DMS153 (cell line): ENCODE measurements at regions not wholly inside any gene's neighbourhood (a gene's known extent, or its start where the extent isn't known, plus 50 kb on each side); places are given as distances from the start of the nearest gene placed in this dataset.

Source experiments
- DNase-seq: peaks from one replicate; lab custom pipeline; 2025; lab: John Stamatoyannopoulos, UW

- DNase-seq, result no peak
Measured at GRCh38 chr16:86868070-86868469, 289.7 kb downstream of the FOXL1 start.

DNA sequence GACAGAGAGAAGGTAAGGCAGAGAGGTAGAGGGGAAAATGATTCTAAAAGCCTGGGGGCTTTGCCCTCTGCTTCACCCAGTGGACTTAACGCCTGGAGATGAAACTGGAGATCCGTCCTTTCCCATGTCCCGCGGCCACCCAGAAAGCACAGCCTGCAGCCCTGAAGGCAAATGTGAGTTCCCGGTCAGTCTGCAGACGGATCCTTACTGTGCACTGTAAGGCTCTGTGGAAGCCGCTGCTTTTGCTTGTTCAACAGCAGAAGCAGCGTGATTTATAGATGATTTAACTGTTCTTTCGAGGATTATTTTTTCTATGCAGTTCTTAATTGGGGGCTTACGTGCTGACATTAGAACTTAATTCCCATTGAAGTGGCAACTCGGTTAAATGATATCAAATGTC, 290.4 kb downstream of the FOXL1 start:
- DNase-seq, result no peak

- no peak for DNase-seq
Measured at GRCh38 chr16:86869288-86870022, 291.1 kb downstream of the FOXL1 start.

GRCh38 chr16:86870380-86870779, 292.0 kb downstream of the FOXL1 start:
- DNase-seq, result no peak

GRCh38 chr16:86872131-86872530, 293.8 kb downstream of the FOXL1 start:
- DNase-seq, result no peak

GRCh38 chr16:86872833-86873232, 294.5 kb downstream of the FOXL1 start:
- no peak for DNase-seq

DNA sequence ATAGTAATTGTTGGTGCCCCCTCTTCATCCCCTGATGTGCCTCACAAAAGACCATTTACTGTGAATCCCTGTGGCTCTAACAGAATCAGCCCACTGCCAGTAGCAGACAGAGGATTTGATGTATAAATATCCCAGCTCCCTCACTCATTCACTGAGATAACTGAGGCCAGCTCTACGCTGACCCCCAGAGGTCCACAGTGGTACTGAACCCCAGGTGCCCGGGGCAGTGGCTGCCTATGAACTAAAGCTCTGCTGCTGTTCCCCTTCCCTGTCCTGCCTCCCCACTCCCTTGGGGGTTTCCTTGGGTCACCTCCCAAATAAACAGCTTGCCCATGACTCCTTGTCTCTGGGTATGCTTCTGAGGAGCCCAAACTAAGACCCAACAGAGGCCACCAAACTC, 295.8 kb downstream of the FOXL1 start:
- DNase-seq, result no peak

- no peak for DNase-seq
Measured at GRCh38 chr16:86876499-86876898, 298.1 kb downstream of the FOXL1 start.

GRCh38 chr16:86877108-86877507, 298.8 kb downstream of the FOXL1 start:
- DNase-seq, result no peak

DNA sequence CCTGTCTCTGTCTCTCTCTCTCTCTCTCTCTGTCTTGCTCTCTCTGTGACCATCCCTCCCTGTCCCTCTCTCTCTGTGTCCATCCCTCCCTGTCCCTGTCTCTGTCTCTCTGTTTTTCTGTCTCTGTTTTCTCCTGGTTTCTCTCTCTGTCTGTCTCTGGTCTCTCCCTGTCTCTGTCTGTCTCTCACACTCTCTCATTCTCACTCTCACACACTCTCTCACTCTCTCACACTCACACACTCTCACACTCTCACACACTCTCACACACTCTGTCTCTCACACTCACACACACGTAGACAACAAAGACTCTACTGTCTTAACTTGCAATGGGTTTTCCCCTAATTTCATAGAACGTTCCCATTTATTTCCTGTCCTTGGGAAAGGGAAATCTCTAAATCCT, 299.5 kb downstream of the FOXL1 start:
- no peak for DNase-seq

- DNase-seq, result no peak
Measured at GRCh38 chr16:86878236-86879080, 300.1 kb downstream of the FOXL1 start.

DNA sequence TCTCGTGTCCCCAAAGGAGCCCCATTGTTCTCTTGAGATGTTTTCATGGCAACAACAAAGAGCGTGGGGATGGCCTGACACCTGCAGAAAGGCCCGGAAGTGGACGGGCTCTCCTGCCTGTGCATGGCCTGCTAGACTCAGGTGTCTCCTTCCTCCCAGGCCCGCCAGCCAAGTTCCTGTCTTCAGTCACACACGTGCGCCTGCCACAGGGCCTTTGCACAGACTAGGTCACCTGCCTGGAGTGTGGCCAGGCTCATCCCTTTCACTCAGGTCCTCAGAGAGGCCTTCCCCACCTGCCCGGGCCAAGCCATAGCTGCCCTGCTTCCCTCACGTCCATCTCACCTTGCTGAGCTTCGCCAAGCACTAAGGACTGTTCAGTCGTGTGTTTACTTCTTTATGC, 300.9 kb downstream of the FOXL1 start:
- DNase-seq, result no peak

DNA sequence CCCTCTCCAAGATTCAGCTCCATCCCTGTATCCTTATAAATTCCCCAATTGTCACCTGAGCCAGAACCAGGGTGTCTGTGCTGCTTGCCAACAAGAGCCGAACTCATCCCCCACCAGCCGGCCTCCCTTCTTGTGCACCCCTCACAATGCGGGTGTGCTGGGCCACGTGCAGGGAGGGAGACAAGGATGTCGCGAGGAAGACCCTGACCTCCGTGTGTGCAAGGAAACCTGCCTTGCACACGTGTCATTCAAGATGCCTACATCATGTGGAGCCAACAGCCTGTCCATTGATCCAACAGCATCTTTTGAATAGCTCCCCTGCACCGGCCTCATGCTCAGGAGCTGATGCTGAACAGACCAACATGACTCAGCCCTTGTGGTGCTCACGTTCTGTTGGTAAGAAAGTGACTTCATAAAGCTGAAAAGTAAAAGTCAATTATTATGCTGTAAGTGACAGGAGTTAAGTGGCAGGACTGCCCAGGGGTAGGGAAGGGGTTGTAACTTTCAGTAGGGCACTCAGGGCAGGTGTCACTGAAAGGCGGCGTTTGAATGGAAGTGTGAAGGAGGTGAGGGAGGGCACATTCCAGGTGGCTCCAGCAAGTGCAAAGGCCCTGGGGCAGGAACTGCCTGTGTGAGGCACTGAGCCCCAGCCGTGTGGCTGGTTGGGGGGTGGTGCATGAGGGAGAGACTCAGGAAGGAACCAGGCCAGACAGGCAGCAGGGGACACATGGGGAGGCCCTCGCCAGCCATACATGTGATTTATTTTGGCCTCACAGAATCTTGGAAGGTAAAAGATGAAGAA, 302.2 kb downstream of the FOXL1 start:
- no peak for DNase-seq

DNA sequence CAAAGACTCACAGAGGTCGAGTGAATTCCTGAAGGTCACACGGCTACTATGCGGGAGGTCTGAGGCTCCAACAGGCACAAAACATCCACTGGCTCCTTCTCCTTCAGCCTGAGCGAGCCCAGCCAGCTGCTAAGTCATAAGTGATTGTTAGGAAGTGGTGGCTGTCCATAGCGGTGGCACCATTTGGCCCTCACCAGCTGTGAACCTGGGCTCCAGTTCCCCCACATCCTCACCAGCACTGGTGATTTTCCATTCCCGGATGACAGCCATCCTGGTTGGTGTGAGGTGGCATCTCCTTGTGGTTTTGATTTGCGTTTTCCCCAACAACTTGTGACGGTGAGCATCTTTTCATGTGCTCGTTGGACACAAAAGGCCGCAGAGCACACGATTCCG, 302.8 kb downstream of the FOXL1 start:
- DNase-seq, result no peak

GRCh38 chr16:86881861-86882273, 303.5 kb downstream of the FOXL1 start:
- no peak for DNase-seq

DNA sequence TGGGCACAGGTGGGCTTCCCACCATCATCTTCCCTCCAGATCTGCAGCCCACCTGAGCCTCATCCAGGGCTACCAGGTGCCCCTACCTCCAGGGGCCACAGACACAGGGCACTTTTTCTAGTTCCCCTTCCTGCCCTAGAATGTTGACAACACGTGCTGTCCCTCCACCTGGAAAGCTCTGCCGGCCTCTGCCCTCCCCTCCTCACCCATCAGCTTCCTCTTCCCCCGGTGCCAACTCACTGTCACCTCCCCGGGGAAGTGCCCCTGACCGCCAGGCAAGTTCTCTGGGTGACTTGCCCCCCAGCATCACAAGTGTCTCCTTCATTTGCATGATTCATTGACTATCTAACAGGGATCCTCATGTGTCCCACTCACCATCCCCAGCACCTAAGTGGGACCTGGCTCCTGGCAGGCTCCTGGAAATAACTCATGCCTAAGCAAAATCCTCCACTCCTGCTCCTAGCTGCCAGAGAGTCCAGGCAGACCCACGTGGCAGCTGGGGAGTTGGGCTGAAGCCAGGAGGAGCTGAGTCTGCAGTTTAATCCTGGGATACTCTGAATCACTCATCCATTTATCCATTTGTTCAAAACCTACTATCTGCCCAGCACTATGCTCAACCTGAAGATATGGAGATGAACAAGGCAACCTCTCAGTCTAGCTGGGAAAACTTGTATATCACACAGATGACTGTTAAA, 304.4 kb downstream of the FOXL1 start:
- DNase-seq, result no peak

GRCh38 chr16:86883583-86884389, 305.4 kb downstream of the FOXL1 start:
- no peak for DNase-seq

DNA sequence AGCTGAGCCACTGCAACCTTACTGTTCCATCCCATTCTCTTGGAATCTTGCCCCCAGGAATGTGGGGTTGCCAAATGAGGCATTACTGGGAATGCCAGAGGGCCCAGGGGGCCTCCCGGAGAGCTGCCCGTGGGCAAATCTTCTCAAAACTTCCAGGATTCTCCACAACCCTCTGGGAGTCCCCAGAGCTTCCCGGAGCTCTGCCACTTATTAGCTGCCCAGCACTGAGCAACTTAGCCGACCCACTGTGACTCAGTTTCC, 306.0 kb downstream of the FOXL1 start:
- DNase-seq, result no peak

DNA sequence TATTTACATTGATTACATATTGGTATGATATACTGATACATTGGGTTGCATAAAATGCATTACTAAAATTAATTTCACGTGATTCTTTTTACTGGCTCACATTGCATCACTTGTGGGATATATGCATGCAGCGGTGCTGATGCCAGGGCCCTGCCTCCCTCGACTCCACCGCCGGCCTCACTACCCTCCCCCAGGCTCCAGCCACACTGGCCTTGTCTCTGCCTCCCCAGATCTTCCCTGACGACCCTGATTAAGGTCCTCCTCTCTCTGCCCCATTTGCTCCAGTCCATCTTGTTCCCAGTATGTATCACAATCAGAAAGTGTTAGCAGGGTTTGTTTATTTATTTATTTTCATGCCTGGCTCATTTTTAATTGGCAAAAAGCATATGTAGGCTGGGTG, 306.8 kb downstream of the FOXL1 start:
- DNase-seq, result no peak

DNA sequence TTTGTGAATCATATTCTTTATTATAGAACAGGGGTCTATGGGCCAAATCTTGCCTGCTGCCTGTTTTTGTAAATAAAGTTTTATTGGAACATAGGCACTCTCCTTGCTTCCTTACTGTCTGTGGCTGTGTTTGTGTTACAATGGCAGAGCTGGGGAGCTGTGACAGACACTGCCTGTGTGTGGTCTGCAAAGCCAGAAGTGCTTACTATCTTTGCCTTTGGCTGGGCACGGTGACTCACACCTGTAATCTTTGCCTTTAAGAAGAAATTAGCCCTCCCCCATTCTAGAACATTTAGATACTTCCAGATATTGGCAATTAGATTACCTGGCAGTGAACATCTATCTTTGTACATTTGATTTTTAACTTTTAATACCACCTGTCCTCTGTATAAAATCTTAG, 308.3 kb downstream of the FOXL1 start:
- DNase-seq, result no peak

DNA sequence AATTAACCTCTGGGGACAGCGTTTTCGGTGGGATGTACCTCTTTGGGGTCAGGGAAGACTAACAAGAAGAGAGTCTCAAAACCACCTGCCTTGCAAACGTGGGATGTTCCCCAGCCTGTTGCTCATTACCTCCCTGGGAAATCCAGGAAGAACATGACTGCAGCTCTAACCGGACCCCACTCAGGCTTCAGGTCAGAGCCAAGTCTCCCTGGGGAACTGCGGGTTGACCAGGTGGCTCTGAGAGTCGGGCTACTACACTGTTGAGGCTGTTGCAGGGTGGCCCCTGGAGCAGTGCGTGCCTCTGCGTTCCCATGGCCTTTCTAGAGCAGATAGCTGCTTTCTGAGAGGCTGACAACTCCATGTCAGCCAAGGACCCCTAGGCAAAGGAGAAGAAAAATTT, 309.1 kb downstream of the FOXL1 start:
- no peak for DNase-seq
